K562 (cell line): ENCODE measurements at regions not wholly inside any gene's neighbourhood (a gene's known extent, or its start where the extent isn't known, plus 50 kb on each side); places are given as distances from the start of the nearest gene placed in this dataset.

Experiments
- ATAC-seq: fragments of 200-7000 bp; cut with Tn5 transposase; 3 replicates; pipeline ENCODE4 v1.9.1; 2020; ENCODE audit warnings: moderate library complexity
- BruUV-seq: library from RNA; stranded (reverse); fragments of 400-500 nt; replicated peaks from 2 replicates; lab custom pipeline; 2021; lab: Mats Ljungman, UMichigan
- CTCF ChIA-PET: fragments of 300-600 bp; formaldehyde crosslinking; extraction: SDS; loops from one replicate; lab custom pipeline; 2021; ENCODE audit warnings: low intra/inter-chr PET ratio; lab: Yijun Ruan, JAX
- POLR2A ChIA-PET: fragments of 300-600, 350-650 bp; sonication (Branson Sonifier 250); formaldehyde crosslinking; extraction: SDS; loops from one replicate; lab custom pipeline; 2021; ENCODE audit warnings: antibody characterized with exemption, inconsistent platforms; lab: Yijun Ruan, JAX
- DNase-seq, 4 experiments: peaks; one replicate each; pipeline versions ENCODE4 v3.0.0 to v3.0.0-alpha.2; 2011 to 2018; ENCODE audit warnings: low spot score in 3 of 4, mixed read lengths in 3 of 4; ENCODE audit errors: extremely low read depth in 1 of 4
- FAIRE-seq: peaks from 2 replicates; lab custom pipeline; 2011; peaks lifted over from hg19 to GRCh38; lab: Jason Lieb, UNC
- H2AFZ ChIP-seq: 2 replicates; pipeline ENCODE4 v1.6.0; 2011; ENCODE audit warnings: low read depth, low read length, control low read depth, inconsistent platforms
- H3K27ac ChIP-seq: fragments of 200-600 bp; 3 replicates; pipeline ENCODE4 v1.8.0; 2011; ENCODE audit warnings: low read depth, mild to moderate bottlenecking, control low read depth, inconsistent platforms, low read length, moderate library complexity, mixed read lengths; ENCODE audit errors: extremely low read depth
- H3K27me3 ChIP-seq, 2 experiments: fragments of 300-600 bp in 1 of 2; 2 replicates in 1 of 2; 3 replicates in 1 of 2; pipeline versions ENCODE4 v1.6.0 to v1.8.0; 2011; ENCODE audit warnings: inconsistent platforms in 2 of 2, low read length in 2 of 2, mild to moderate bottlenecking in 1 of 2, mixed read lengths in 1 of 2, moderate library complexity in 1 of 2; ENCODE audit not compliant: control insufficient read depth in 2 of 2, insufficient read depth in 2 of 2
- H3K36me3 ChIP-seq: fragments of 300-600 bp; 3 replicates; pipeline ENCODE4 v1.8.0; 2011; ENCODE audit warnings: mild to moderate bottlenecking, low read length, inconsistent platforms; ENCODE audit not compliant: control insufficient read depth, insufficient read depth
- H3K4me1 ChIP-seq, 2 experiments: fragments of 200-600 bp in 1 of 2; replicated peaks in 1 of 2; 2 replicates in 1 of 2; 3 replicates in 1 of 2; pipeline versions ENCODE4 v1.5.1 to v1.8.0; 2011; ENCODE audit warnings: inconsistent platforms in 2 of 2, low read length in 2 of 2, mild to moderate bottlenecking in 1 of 2, mixed read lengths in 1 of 2, moderate library complexity in 1 of 2; ENCODE audit not compliant: control insufficient read depth in 2 of 2, insufficient read depth in 2 of 2
- H3K4me2 ChIP-seq: 2 replicates; pipeline ENCODE4 v1.6.1; 2011; ENCODE audit warnings: low read length, control low read depth, inconsistent platforms, mixed read lengths; ENCODE audit not compliant: insufficient read depth
- H3K4me3 ChIP-seq: fragments of 200-600 bp; sonication (generic), shearing (Covaris generic); 2 replicates; pipeline ENCODE4 v1.5.1; 2016; ENCODE audit warnings: control low read depth, inconsistent platforms
- H3K79me2 ChIP-seq: fragments of 200-600 bp; 3 replicates; pipeline ENCODE4 v1.8.0; 2011; ENCODE audit warnings: low read length, inconsistent platforms; ENCODE audit not compliant: control insufficient read depth, insufficient read depth
- H3K9ac ChIP-seq, 2 experiments: 2 replicates each; pipeline versions ENCODE4 v1.6.0 to v1.6.1; 2011; ENCODE audit warnings: low read depth in 2 of 2, low read length in 2 of 2, control low read depth in 1 of 2, inconsistent platforms in 1 of 2, mild to moderate bottlenecking in 1 of 2, mixed read lengths in 1 of 2; ENCODE audit not compliant: insufficient read depth in 1 of 2
- H3K9me1 ChIP-seq: one replicate; pipeline ENCODE4 v1.6.0; 2011; ENCODE audit warnings: inconsistent platforms, mild to moderate bottlenecking, low read length, moderate library complexity; ENCODE audit not compliant: control insufficient read depth, insufficient read depth
- H3K9me3 ChIP-seq: replicated peaks from 2 replicates; pipeline ENCODE4 v1.5.1; 2011; ENCODE audit warnings: low read depth, low read length, inconsistent platforms; ENCODE audit not compliant: control insufficient read depth, insufficient read depth
- H4K20me1 ChIP-seq: replicated peaks from 2 replicates; pipeline ENCODE4 v1.6.1; 2011; ENCODE audit warnings: low read length, inconsistent platforms, mixed read lengths; ENCODE audit not compliant: control insufficient read depth, insufficient read depth
- BRF1 ChIP-seq: IDR thresholded peaks from 3 replicates; pipeline ENCODE4 v1.6.1; 2011; ENCODE audit warnings: borderline replicate concordance, mild to moderate bottlenecking; ENCODE audit not compliant: insufficient read length; ENCODE audit errors: extremely low read depth
- C11orf30 ChIP-seq: fragments of 450-650 bp; IDR thresholded peaks from 2 replicates; pipeline ENCODE4 v1.6.1; 2016; ENCODE audit warnings: low read depth, mild to moderate bottlenecking
- CAMTA2 ChIP-seq: fragments of 250-450 bp; sonication (Bioruptor Pico); conservative IDR thresholded peaks from 2 replicates; pipeline ENCODE4 v1.5.1; 2022
- IFI16 ChIP-seq: fragments of 250-450 bp; sonication (Bioruptor Pico); IDR thresholded peaks from 2 replicates; pipeline ENCODE4 v2.1.2; 2022; ENCODE audit warnings: mild to moderate bottlenecking, inconsistent platforms
- MAFF ChIP-seq: IDR thresholded peaks from 2 replicates; pipeline ENCODE4 v1.6.1; 2012; ENCODE audit warnings: low read length, improper control_type of control experiment
- MAFG ChIP-seq: fragments of 450-650 bp; conservative IDR thresholded peaks from 2 replicates; pipeline ENCODE4 v1.6.1; 2016; ENCODE audit warnings: missing genetic modification characterization, missing compliant biosample characterization
- MAFK ChIP-seq: IDR thresholded peaks from 2 replicates; pipeline ENCODE4 v1.6.1; 2011; ENCODE audit warnings: low read length, improper control_type of control experiment
- RAD21 ChIP-seq, 2 experiments: fragments of 250-450 bp in 1 of 2; fragments of 450-650 bp in 1 of 2; sonication (Bioruptor Pico) in 1 of 2; formaldehyde crosslinking in 1 of 2; IDR thresholded peaks in 1 of 2; conservative IDR thresholded peaks in 1 of 2; 2 replicates each; pipeline versions ENCODE4 v1.4.0 to v1.8.0; 2020 to 2022; ENCODE audit warnings: mild to moderate bottlenecking in 2 of 2, moderate library complexity in 1 of 2
- TAF9B ChIP-seq: fragments of 450-650 bp; IDR thresholded peaks from 2 replicates; pipeline ENCODE4 v1.6.1; 2018; ENCODE audit warnings: mild to moderate bottlenecking; ENCODE audit not compliant: partially characterized antibody
- ZNF316 ChIP-seq: fragments of 450-650 bp; IDR thresholded peaks from 2 replicates; pipeline ENCODE4 v1.6.1; 2016
- ZNF445 ChIP-seq: fragments of 250-450 bp; sonication (Bioruptor Pico); IDR thresholded peaks from 2 replicates; pipeline ENCODE4 v1.4.0; 2020; ENCODE audit warnings: low read depth, mild to moderate bottlenecking, moderate library complexity
- in situ Hi-C: fragments of 300-500 bp; cut with MboI; formaldehyde crosslinking; loops from 4 replicates; pipeline ENCODE4 v1.15.0; 2018; ENCODE audit warnings: inconsistent platforms, mixed read lengths
- intact Hi-C: fragments of 100-400 bp; cut with micrococcal nuclease; formaldehyde crosslinking; loops from 2 replicates; pipeline ENCODE4 v1.14.2; 2022
- TF ChIP-seq, protein P1 (sequence below): IDR thresholded peaks from 2 replicates; pipeline ENCODE4 v1.6.1; 2016; ENCODE audit warnings: missing genetic modification characterization, missing compliant biosample characterization

DNA sequence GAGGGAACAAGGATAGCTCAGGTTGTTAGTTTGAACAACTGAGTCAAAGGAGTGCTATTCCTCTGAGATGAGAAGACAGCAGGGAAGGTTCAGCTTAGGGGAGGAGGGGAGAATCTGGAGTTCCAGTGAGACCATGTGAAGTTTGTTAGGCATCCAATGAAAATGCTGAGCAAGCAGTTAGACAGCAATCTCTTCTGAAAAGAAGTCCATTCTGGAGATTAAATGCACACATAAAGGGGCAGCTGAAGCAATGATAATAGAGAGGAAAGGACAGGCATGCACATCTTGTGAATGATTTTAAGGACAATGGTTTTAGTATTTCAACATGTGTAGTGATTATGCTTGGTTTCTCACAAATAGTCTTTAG is 89.7 kb upstream of the GHITM start:
- TF ChIP-seq ZNF445 (no peak), MAFK (peak; percentile 80), TAF9B (no peak), IFI16 (CRISPR knock-in tag) (no peak), ZNF316 (peak; percentile 92), MAFG (tag) (peak; percentile 77), MAFF (peak; percentile 79), RAD21 (CRISPR knock-in tag; conservative IDR thresholded peaks at IDR 0.05 in 1 of 2, IDR thresholded peaks at IDR 0.05 in 1 of 2) (no peak), CAMTA2 (CRISPR knock-in tag) (no peak), BRF1 (no peak), C11orf30 (peak; percentile 83)
- TF ChIP-seq, protein P1, sequence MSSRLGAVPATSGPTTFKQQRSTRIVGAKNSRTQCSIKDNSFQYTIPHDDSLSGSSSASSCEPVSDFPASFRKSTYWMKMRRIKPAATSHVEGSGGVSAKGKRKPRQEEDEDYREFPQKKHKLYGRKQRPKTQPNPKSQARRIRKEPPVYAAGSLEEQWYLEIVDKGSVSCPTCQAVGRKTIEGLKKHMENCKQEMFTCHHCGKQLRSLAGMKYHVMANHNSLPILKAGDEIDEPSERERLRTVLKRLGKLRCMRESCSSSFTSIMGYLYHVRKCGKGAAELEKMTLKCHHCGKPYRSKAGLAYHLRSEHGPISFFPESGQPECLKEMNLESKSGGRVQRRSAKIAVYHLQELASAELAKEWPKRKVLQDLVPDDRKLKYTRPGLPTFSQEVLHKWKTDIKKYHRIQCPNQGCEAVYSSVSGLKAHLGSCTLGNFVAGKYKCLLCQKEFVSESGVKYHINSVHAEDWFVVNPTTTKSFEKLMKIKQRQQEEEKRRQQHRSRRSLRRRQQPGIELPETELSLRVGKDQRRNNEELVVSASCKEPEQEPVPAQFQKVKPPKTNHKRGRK: no peak
- DNase-seq (no peak), ATAC-seq (no peak), FAIRE-seq (no peak)
- Histone ChIP-seq H3K79me2 (no peaks in the 10 kb centered on the region), H3K4me1 (no peaks in the 10 kb centered on the region), H3K27me3 (no peaks in the 10 kb centered on the region), H3K9me3 (no peaks in the 10 kb centered on the region), H4K20me1 (no peaks in the 10 kb centered on the region), H3K9me1 (no peaks in the 10 kb centered on the region), H3K36me3 (no peaks in the 10 kb centered on the region), H2AFZ (no peak overlapping the region), H3K4me3 (no peak overlapping the region), H3K27ac (no peak overlapping the region), H3K9ac (no peak overlapping the region), H3K4me2 (no peak overlapping the region)
- ChIA-PET CTCF (no interaction called here), POLR2A (interaction anchor here (0.7 kb wide), 1 partner anchor 41 kb away, joined by 3 read pairs; no protein-coding TSS in a partner anchor)
- no TSS peak for BruUV-seq
- in situ Hi-C loops (no loop called here), intact Hi-C loops (no loop called here)
